Myocyte (in vitro differentiated cells): ENCODE measurements at regions not wholly inside any gene's neighbourhood (a gene's known extent, or its start where the extent isn't known, plus 50 kb on each side); places are given as distances from the start of the nearest gene placed in this dataset.

Source experiments
- DNase-seq: peaks from one replicate; pipeline ENCODE4 v3.0.0-alpha.2; 2012; ENCODE audit warnings: low read depth

DNA sequence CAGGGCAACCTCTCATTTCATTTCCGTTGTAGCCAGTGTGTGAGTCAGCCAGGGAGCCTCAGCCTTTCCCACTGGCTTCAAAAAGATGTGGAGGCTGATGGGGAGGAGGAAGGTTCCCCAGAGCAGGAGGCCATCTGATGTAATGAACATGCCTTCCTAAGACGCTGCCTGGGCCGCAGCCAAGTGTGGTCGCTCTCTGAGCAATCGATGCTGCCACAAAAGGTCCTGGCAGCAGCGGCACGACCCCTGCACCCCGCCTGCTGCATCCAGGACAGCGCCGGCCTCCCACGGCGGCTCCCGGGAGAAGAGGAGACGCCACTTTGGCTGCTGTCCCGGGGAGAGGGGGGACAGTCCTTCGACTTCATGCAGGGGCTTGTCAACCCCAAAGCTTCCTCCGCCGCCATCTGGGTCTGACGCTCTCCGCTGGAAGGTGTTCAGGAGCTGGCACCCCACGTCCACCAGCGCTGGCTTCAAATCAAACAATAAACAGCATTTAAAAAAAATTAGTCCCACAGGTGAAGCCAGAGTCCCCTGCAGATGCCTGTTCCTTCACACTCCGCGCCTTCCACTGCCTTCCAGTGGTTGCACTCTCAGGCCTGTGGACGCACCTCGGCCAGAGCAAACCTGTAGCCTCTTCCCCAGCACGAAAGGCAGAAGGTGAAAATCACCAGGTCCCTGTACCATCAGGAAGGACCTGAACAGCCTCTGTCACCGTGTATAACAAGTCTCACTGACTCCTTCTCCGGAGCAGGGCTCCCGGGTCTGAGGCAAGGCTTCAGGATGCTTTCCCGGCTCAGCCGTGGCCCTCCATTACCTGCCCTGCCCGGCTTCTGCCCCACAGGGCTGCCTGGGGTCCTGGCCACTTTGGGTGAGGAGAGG, 930.7 kb downstream of the BRD1 start:
- DNase-seq, result no peak

DNA sequence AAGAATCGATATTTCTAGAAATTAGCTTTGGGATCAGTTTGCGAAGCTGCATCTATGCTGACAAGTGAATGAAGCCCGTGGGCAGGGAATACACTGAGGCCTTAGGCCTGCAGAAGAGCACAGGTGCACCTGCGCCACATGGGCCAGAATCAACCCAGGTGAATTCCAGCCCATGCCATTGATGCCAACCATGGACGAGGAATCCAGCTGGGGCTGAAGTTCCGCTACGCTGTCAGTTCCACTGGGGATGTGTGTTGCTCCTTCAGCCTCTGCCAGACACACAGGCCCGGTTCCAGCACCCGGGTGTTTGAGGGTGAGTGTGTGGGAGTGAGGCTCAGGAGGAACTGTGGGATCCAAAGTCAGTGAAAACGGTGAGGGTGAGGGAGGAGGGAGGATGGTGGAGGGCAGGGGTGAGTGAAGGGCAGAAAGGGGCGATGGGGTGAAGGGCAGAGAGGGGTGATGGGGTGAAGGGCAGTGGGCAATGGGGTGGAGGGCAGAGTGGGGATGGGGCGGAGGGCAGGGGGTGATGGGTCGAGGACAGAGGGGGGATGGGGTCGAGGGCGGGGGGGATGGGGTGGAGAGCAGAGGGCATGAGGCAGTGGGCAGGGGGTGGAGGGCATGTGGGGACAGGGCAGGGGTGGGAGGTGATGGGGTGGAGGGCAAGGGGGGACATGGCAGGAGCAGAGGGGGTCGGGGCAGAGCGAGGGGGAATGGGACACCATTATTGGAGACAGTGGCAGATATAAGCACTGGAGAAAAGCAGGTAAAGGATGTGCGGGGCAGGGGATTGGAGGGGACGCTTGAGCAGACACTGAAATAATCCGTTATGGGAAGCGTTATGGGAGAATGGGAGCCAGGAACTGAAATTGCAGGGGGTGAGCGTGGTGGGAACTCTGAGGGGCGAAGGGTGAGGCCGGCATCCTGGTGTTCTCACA, 931.6 kb downstream of the BRD1 start:
- DNase-seq, result no peak

DNA sequence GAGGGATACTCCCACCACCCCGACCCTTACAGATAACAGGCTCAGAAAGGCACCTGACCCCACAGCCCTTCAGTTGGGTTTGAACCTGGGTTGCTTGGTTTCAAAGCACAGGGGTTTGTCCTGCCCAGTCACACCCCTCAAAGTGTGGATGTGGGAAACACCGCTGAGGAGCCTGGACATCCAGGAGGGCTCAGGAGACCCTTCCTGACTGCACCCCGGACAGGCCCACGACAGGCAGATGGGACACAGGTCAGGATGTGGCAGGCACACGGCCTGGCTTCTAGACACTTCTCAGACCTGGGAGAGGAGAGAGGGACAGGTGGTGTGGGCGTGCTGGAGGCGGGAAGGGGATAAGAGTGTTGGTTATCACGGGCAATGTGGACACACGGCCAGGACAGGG, 932.3 kb downstream of the BRD1 start:
- DNase-seq, result no peak

DNA sequence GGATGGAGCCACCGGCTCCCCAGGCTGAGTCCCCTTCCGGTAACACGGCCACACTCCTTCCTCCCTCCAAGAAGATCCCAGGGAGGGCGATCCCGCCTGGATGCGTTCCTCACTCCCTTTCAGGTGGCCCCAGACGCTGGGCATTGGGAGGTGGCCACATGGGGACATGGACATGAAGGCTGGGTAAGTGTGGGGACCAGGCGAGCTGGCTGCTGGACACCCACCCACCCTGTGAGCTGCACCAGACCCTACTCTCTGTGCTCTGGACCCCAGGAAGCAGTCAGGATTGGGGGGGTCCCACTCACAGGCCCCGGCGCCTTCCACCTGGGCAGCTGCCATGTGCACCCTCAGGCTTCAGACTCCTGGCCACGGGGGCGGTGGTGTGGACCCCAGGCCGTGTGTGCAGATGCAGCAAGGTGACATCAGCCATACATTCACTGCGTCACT, 932.8 kb downstream of the BRD1 start:
- DNase-seq, result no peak

DNA sequence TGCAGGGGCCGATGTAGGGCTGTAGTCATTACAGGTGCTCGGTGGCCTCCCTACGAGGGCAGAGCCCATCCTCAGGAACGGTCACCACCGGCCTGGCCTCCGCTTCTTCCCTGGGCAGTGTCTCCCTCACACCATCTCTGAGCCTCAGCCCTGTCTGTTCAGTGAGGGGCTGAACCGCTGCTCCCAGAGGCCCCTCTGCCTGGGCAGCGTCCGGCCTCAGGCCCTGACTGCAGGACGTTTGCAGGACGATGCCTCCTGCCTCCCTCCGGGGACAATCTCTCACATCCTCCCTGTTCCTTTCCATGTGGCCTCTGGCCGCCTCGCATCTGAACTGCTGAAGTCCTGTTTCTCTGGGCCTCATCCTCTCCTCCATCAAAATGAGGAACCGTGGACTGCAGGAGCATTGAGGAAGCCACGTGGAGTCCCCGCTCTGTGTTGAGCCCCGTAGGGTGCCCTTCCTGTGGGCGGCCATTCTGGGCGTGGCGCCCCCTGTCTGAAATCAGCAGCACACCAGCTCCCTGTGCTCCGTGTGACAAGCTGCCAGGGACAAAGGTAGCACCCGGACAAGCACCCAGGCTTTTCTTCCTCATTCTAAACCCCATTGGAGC, 933.5 kb downstream of the BRD1 start:
- no peak for DNase-seq

DNA sequence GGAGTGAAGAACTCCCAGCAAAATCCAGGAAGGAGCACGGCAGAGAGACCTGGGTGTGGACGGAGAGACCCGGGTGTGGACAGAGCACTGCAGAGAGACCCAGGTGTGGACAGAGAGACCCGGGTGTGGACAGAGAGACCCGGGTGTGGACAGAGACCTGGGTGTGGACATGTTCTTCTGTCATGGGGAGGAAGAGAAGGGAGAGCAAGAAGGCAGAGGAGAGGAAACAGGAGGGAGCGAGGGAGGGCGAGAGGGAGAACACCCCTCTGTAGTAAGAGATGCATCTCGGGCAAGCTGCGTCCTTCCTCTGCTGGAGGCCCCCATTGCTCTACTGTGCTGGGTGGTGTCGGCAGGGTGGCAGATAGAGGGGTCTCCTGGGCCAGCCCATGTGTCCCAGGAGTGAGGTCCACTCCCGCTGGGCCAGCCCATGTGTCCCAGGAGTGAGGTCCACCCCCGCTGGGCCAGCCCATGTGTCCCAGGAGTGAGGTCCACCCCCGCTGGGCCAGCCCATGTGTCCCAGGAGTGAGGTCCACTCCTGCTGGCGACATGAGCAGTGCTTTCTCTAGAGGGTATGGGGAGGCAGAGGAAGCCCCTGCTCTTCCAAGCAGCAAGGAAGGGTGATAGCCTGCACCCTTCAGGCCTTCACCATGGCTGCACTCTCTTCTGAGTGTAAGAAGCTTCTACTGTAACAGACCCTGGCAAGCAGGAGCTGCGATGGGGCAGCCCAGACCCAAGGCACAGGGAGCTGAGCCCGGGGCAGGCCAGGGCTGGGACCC, 934.2 kb downstream of the BRD1 start:
- DNase-seq, result no peak

DNA sequence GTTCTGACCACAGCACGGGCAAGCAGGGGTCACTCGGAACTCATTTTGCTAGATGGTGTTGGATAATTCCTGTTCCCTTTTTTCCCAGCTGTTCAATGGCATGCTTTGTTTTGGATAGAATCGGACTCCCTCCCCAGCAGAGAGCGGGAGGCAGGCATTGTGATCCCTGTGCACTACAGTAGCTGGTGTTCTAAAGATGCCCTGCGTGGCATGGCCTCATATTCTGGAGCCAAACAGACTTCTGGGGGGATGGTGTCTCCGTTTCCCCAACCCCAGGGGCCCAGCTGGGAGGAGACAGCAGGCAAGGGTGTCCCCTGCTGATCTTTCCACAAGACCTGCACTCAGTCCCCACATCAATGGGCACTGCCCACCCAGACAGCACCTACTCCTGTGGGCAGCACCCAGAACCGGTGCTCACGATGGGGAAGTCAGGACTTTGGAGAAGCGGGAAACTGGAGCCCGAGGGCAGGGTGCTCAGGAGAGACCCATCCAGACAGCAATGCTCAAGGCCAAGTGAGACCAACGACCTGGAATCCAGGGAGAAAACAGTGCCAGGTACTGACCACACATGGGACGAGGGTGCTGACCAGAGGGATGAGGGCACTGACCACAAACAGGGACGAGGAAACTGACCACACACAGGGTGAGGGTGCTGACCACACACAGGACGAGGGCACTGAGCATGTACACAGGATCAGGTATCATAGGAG, 934.9 kb downstream of the BRD1 start:
- no peak for DNase-seq

DNA sequence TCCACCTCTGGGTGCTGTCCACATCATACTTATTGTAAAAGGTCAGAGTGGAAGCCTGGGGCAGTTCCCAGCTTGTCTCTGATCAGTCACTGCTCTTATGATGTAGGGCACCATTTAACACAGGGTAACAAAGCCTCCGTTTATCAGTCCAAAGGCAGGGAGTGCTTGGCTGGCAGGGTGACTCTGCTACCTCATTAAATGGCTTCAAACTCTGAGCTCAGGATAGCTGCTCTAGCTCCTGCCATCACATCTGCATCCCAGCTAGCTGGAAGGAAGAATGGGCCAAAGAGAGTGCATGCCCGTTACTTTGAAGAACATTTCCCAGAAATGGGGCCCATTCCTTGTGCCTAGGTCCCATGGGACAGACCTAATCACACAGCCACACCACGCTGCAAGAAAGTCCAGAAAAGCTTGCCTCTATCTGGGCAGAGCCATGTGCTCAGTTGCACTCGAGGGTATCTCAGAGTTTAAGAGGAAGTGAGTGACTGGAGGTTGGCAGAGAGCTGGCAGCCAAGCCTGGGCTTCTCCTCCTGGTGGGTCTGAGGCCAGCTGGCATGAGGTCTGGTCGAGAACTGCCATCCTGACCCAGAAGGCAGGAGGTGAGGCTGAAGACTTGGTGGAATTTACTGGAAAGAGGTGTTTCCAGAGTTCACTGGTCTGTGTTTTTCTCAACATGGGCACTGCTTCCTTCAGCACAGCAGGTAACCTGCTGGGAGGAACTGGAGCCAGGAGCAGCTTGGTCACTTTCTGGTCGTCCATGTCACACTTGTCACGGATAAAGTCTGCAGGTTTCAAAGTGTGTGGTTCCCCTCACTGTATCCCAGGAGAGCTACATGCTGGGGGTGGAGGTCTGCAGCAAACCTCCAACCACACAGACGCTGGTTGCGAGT, 935.7 kb downstream of the BRD1 start:
- DNase-seq, result no peak

DNA sequence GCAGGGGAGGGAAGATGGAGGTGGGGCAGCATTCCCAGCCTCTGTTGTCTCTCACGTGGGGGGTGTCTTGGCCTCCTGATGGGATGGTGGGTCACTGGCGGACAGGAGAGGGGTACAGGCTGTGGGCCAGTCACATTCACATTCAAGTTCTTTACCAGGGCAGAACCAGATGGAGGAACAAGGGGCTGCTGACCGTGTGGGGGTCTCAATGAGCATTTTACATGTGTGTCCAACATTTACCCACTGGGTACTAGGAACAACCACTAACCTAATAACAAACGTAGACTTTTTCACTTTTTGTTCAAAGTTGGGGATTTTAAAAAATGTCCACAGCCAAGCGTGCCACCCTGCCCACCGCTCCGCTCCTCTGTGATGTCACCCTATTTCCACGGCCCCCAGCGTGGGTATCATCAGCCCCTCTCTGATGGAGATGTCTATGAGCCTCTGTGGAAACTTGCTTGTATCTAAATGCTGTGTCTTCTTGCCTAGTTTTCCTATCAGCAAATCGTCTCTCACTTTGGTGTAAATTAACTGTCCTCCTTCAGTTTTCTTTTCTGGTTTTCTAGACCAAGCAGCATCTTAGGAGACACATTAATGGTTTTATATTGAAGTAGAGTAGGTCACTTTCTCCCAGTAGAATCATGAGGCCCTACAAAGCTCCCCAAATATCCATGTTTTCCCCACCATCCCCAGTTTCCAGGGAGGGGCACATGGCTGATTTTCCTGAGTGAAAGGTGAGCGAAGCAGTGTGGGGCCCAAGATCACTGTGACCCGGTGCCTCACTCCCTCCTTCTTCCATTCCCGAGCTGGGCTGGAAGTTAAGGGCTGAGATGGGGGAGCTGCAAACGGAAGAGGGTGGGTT, 936.7 kb downstream of the BRD1 start:
- DNase-seq, result no peak

DNA sequence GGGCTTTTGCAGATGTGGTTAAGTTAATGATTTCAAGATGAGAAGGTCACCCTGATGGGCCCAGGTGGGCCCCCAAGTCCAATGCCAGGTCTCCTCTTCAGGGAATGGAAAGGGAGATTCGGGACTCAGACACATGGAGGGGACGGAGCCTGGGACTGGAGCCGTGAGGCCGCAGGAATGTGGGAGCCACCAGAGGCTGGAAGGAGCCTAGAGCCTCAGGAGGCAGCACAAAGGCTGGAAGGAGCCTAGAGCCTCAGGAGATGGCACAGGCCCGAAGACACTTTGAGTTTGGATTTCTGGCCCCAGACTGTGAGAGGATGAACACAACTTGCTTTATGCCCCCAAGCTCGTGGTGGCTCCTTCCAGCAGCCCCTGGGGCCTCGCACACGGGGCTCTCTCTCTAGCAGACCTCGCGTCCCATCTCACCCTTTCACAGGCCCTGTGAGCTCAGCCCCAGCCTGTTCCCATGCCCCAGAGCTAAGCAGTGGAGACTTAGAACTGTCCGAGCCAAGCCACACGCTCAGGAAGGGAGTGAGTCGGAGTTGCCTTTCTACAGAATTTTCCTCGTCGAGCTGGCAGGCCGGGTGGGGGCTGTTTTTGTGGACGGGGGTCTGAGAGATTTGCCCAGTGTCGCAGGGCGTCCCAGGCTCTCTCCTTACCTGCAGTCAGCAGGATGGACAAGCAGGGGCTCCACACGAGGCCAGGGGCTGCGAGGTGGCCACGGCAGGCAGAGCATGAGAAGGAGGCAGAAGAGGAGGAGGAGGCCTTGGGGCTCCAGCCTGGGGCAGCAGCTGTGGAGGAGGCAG, 937.6 kb downstream of the BRD1 start:
- no peak for DNase-seq

DNA sequence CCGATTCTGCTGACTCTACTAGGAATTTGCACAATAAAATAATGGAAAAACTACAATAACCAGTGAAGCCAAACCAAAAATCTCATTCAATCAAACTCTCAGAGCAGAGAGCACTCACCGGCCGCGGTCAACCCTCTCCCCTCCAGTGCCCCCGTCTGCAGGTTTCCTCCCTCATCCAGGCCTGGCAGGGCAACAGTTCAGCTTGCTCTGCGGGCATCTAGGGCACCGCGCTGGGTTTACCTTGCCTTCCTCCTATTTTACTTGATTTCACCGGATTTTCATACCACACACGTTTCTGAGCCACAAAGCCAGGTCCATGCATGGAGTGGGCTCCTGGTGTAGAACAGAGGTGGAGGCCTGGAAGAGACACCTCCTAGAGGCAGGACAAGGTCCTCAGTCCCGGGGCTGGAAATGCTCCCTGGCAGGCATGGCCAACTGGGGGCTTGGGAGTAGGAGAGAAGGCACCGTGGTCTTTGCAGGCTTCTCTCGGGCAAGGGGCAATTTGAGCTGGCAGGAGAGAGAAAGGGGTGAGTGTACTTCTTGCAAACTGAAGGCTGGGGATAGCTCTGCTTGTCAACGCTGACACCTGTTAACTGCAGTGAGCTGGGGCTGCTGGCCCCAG, 938.4 kb downstream of the BRD1 start:
- no peak for DNase-seq

DNA sequence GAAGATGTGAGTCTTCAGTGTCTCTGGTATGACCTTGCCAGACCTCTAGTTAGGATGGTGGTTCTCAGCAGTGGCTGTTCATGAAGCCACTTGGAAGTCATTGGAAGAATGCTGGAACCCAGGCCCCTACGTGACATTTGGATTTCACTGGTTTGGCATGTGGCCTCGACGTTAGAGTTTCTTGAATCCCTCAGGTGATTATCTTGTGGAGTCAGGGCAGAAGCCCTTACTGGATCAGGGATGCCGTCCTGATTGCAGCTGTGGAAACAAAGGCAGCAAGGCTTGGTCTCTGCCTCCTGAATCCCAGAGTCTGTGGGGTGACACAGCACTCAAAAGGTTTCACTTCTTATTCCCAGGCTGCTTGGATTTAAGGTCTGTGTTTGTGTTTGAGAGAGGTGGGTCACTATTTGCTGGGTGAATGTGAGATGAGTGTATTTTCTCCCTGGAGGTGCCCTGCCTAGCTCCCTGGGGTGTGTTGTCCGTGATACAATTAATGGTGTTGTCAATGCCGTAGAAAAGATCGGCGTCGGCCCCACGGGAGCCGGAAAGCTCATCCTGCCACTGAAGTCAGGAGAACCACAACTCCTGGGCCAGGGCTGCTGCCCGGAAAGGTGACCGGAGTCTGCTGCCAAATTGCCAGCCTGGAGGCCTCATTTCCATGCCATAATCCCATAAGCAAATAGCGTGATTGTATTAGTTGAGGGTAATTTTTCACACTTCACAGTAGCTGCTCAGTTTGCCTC, 939.0 kb downstream of the BRD1 start:
- DNase-seq, result no peak

DNA sequence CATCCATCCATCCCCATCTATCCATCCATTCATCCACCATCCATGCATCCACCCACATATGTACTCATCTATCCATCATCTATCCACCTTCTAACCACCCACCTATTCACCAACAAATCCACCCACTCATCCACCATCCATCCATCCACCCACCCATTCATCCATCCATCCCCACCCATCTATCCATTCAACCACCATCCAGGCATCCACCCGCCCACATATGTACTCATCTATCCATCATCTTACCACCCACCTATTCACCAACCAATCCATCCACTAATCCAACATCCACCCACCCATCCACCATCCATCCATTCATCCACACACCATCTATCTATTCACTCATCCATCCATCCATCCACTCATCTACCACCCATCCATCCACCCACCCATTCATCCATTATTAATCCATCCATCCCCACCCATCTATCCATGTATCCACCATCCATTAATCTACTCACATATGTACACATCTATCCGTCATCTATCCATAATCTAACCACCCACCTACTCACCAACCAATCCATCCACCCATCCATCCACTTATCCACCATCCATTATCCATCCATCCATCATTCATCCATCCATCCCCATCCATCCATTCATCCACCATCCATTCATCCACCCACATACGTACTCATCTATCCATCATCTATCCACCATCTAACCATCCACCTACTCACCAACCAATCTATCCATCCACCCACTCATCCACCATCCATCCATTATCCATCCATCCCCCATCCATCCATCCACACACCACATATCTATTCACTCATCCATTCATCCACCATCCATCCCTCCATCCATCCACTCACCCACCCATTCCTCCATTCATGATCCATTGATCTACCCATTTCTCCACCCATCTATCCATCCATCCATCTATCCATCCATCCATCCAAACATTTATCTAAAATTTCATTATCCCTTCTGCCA, 940.0 kb downstream of the BRD1 start:
- no peak for DNase-seq

DNA sequence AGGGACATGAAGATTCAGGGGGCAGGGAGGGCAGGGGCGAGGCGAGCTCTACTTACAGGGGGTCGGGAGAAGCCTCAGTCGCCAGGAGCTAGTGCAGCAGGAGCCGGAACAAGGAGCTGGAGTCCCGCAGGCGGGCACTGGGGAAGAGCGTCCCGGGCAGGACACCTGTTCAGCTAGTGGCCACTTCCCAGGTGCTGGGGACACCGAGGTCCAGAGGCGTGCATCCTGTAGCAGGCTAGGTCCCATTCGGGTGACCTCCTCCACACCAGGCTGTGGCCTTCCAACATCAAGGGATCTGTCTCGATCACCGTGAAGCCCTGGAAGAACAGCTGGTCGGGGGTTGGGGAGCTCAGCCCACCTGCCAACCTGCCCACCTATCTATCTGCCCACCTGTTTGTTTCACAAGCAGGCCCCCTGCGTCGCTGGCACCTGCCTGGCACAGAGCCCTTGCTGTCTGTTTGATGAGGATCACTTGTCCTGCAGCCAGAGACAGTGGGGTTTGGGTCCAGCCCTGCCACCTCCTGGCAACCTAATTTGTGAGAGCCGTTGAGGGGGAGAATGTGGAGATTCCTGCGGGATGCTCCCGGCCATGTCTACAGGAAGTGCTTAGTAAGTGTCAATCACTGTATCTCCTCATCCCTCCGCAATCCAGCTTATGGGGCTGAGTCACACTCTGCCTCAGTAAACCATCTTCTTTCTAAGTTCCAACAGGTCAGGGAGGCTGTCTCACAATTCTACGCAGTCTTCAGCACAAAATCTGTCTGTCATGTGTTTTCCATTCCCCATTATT, 940.9 kb downstream of the BRD1 start:
- no peak for DNase-seq
